22Rv1 (cell line): ENCODE measurements at regions not wholly inside any gene's neighbourhood (a gene's known extent, or its start where the extent isn't known, plus 50 kb on each side); places are given as distances from the start of the nearest gene placed in this dataset.

Source experiments
- H3K27ac ChIP-seq: fragments of 450-650 bp; 2 replicates; pipeline ENCODE4 v1.5.1; 2017
- ZFX ChIP-seq: fragments of 450-650 bp; IDR thresholded peaks from 2 replicates; pipeline ENCODE4 v1.6.1; 2017; ENCODE audit warnings: antibody characterized with exemption, borderline replicate concordance
- TF ChIP-seq, protein P1 (sequence below): fragments of 450-650 bp; IDR thresholded peaks from 2 replicates; pipeline ENCODE4 v1.5.1; 2017; ENCODE audit warnings: mild to moderate bottlenecking

DNA sequence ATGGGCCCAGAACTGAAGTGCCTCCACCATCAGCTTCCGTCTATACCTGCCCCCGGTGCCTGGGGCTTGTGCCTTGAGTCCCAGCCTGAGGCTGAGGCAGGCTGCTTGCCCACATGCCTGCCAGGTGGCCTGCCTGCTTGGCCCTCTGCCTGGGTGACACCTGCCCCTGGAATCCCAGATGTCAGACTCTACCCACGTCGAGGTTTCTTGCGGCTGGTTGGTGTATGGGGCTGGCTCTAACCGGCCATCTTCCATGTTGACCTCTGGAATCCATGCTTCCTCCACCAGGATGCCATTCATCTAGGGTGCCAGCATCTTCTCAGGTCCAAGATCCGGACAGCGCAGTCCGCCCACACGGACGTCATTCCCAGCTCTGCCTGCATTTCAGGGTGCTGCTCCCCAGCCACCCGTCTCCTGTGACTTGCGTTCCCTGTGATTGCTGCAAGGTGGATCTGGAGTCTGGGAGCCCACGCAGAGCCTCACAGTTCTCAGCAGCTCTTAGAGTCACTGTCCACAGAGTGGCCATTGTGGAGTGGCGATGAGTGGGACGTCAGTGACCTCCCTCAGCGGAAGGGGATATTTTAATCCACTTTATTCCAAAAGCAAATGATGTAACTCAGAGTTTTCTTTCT lies 298.1 kb downstream of the TCERG1L start:
- no peak for TF ChIP-seq ZFX
- TF ChIP-seq, protein P1, sequence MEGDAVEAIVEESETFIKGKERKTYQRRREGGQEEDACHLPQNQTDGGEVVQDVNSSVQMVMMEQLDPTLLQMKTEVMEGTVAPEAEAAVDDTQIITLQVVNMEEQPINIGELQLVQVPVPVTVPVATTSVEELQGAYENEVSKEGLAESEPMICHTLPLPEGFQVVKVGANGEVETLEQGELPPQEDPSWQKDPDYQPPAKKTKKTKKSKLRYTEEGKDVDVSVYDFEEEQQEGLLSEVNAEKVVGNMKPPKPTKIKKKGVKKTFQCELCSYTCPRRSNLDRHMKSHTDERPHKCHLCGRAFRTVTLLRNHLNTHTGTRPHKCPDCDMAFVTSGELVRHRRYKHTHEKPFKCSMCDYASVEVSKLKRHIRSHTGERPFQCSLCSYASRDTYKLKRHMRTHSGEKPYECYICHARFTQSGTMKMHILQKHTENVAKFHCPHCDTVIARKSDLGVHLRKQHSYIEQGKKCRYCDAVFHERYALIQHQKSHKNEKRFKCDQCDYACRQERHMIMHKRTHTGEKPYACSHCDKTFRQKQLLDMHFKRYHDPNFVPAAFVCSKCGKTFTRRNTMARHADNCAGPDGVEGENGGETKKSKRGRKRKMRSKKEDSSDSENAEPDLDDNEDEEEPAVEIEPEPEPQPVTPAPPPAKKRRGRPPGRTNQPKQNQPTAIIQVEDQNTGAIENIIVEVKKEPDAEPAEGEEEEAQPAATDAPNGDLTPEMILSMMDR: no peak
- no peak overlapping the region for H3K27ac ChIP-seq

DNA sequence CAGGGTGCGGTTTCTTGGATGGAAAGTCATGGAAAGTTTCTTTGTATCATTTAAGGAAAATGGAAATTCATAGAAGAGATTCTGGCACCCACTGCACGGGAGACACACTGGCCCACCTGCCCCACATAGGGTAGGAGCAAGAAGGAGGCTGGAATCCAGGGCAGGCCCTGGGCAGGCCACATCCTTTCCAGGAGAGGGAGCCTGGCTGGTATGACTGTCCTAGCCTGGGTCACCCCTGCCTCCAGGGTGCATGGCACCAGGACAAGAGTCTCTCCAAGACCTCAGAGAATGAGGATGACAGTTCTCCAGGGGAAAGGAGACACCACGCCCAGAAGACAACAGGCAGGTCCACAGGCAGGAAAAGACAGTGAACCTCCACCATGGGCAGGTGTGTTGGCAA lies 297.2 kb downstream of the TCERG1L start:
- TF ChIP-seq, protein P1: no peak
- TF ChIP-seq ZFX: no peak
- H3K27ac ChIP-seq: no peak overlapping the region

DNA sequence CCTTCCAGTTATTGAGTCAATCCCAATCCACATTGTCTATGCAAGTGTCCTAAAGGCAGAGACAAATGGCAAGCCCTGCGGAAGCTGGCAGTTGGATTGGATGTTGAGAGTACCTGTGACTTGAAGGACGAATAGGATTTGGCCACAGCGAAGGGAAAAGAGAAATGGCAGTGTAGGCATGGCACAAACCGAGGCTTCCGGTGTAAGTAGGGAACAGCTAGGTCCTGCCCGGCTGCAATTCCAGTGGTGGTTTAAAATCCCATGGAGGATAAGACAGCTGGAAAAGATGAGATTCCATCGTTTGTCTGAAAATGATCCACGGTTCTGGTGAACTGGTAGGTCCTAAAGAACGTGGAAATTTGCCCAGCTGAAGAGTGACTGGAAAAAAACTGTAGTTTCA lies 296.2 kb downstream of the TCERG1L start:
- H3K27ac ChIP-seq: no peak overlapping the region
- no peak for TF ChIP-seq ZFX
- TF ChIP-seq, protein P1: no peak

DNA sequence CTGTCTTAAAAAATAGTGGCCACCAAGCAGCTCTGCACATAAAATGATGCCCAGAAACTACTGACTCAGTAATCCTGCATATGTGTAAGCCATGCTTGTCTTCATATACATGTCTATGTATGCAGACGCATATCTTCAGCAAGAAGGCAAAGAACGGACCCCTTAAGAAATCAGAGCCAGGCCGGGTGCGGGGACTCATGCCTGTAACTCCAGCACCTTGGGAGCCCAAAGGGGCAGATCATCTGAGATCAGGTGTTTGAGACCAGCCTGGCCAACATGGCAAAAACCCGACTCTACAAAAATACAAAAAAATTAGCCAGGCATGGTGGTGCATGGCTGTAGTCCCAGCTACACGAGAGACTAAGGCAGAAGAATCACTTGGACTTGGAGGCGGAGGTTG lies 295.0 kb downstream of the TCERG1L start:
- TF ChIP-seq, protein P1: no peak
- TF ChIP-seq ZFX: no peak
- H3K27ac ChIP-seq: no peak overlapping the region

DNA sequence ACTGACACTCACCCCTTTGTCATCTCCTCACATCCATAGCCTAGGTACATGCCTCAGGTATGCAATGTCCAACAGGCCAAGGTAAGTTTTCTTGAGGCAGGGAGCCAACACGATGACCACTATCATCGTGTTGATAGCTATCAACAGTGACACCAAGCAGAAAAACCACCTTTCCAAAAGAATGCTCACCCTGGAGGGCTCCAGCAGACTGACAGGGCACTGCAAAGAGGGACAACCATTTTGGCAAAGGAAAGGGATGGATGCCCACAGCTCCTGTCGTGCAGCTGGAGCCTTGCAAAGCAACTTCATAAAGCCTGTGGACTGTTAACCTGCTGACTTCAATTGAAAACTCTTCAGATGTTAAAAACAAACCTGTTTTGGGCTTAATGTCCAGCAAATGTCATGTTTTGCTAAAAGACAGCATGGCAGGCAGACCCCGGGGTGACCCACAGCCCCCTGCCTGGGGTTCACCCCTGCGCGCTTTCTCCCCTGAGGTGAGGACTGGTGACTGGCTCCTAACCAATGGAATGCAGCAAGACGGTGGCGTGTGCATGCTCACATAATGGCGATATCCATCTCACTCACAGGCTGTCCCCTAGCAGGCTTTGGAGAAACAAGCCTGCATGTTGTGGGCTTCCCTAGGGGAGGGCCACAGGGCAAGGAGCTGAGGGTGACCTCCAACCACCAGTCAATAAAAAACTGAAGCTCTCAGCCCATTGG lies 293.8 kb downstream of the TCERG1L start:
- TF ChIP-seq, protein P1: no peak
- TF ChIP-seq ZFX: no peak
- H3K27ac ChIP-seq: no peak overlapping the region

DNA sequence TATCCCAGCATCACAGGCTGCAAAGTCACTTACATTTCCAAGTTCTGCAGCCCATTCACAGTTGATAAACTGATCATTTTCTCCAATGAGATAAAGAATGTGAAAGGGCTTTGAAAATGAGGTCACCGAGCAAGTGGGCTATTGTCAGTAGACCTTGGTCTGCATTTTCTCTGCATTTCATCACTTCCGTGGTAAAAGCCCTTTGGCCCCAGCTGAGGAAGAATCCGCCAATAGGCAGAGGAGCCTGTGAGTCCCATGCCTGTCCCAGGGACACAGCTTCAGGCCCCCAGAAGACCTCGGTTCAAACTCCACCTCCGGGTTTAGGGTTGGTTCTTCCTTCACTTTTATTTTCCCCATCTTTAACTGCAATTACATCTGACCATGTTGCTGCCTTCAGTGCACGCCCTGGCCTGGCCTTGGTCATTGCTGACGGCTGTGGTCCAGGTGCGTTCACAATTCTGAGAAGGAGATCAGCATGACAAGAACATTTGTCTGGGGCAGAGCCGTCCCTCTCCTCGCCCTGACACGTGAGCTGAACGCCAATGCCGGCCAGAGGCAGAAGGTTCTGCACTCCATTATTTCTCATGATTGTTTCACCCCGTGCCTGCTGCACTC lies 292.5 kb downstream of the TCERG1L start:
- H3K27ac ChIP-seq: no peak overlapping the region
- no peak for TF ChIP-seq ZFX
- TF ChIP-seq, protein P1: no peak

DNA sequence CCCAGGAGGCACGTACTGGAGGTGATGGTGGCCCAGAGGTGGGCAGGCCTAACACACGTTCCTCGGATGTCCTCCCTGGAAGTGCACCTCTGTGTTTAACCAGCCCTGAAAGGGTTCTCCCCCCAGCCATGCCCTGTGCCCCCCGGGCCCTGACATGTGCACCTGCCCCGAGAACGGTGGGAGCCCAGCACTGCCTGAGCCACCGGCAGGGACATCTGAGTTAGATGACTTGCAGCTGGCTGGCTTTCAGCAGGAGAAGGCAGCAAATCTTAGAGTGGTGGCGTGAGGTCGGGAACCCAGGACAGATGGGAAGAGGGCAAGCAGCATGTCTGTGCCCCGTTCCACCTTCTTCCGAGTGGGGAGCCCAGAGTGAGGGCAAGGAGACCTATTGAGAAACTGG lies 291.8 kb downstream of the TCERG1L start:
- TF ChIP-seq, protein P1: no peak
- TF ChIP-seq ZFX: no peak
- H3K27ac ChIP-seq: no peak overlapping the region
